ACC112 (cell line): ENCODE measurements at regions not wholly inside any gene's neighbourhood (a gene's known extent, or its start where the extent isn't known, plus 50 kb on each side); places are given as distances from the start of the nearest gene placed in this dataset.
"Not testable (repeated sequence)": the region's sequence is repeated elsewhere in the genome, so short reads cannot be mapped to it uniquely, and the experiment has no call there.

ENCODE experiments used
- H2AFZ ChIP-seq: fragments of 200-600 bp; sonication (generic); one replicate; pipeline ENCODE4 v1.6.0; 2017; ENCODE audit warnings: antibody characterized with exemption, low read length; ENCODE audit not compliant: unreplicated experiment
- H3K27ac ChIP-seq: fragments of 200-600 bp; sonication (generic); 2 replicates; pipeline ENCODE4 v1.5.1; 2014; ENCODE audit warnings: low read depth, mild to moderate bottlenecking, antibody characterized with exemption, low read length, moderate library complexity
- H3K27me3 ChIP-seq: fragments of 200-600 bp; sonication (generic); 2 replicates; pipeline ENCODE4 v1.6.1; 2014; ENCODE audit warnings: mild to moderate bottlenecking, antibody characterized with exemption, low read length, moderate library complexity, mixed read lengths; ENCODE audit not compliant: insufficient read depth
- H3K36me3 ChIP-seq: fragments of 200-600 bp; sonication (generic); 2 replicates; pipeline ENCODE4 v1.6.1; 2016; ENCODE audit warnings: mild to moderate bottlenecking, antibody characterized with exemption, low read length, moderate library complexity, mixed read lengths; ENCODE audit not compliant: insufficient read depth
- H3K4me1 ChIP-seq: fragments of 200-600 bp; sonication (generic); one replicate; pipeline ENCODE4 v1.6.1; 2016; ENCODE audit warnings: low read length, mixed read lengths; ENCODE audit not compliant: insufficient read depth, unreplicated experiment, control insufficient read depth
- H3K4me3 ChIP-seq: fragments of 200-600 bp; sonication (generic); 2 replicates; pipeline ENCODE4 v1.5.1; 2014; ENCODE audit warnings: mild to moderate bottlenecking, low read depth, low read length
- H3K79me2 ChIP-seq: fragments of 200-600 bp; sonication (generic); one replicate; pipeline ENCODE4 v1.6.0; 2016; ENCODE audit warnings: low read length; ENCODE audit not compliant: control insufficient read depth, unreplicated experiment, insufficient read depth

DNA sequence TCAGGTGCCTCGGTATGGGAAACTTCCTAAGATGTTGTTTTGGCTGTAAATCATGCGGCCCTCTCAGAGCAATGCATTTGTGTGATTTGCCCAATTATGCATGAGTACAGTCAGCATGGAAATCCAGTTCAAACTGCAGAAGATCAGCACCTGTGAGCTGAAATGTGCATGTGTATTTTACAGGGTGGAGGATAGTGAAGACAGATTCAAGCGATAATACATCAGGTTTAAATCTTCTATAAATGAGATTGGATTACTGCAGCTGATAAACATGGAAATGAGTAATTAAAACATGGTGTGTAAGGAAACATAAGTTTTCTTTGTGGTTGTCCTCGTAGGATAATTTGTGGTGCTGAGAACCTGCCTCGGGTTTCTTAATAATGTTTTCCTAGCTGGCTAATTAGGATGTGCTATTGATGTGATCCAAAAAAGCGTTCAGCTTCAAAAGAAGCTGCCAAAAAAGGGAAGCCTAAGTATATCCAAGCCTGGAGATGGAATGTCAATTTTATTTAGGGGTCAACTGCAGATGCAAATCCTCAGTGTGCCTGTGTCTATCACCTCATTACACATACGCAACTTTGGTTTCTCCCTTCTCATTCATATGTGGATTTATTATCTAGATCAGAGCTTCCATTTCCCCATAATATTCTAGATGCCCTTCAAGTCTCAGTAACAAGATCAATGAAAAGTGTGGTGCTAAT is 117.1 kb upstream of the CCDC28A start:
- Histone ChIP-seq H3K27ac (no peak overlapping the region), H3K4me3 (no peak overlapping the region), H2AFZ (no peak overlapping the region), H3K27me3 (no peaks in the 10 kb centered on the region), H3K36me3 (no peaks in the 10 kb centered on the region), H3K79me2 (peaks cover 9% of the 10 kb centered on the region), H3K4me1 (peaks cover 29% of the 10 kb centered on the region)

DNA sequence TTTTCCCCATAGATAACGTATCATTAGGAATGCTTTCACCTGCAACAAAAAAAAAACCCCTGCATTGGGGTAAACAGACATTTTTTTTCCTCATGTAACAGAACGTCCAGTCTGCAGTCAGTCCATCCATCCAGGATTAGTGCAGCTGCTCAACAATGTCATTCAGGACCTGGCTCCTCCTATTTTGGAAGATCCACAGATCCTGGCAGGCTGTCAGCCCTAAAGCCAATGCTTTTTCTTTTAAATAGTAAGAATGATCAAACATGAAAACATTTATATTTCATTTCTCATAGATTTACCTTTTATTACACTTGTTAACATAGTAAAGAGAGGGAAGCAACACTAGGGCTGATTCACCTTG is 116.5 kb upstream of the CCDC28A start:
- H3K27ac ChIP-seq = no peak overlapping the region
- peaks cover 9% of the 10 kb centered on the region for H3K79me2 ChIP-seq
- no peaks in the 10 kb centered on the region for H3K36me3 ChIP-seq
- H3K4me3 ChIP-seq = no peak overlapping the region
- no peaks in the 10 kb centered on the region for H3K27me3 ChIP-seq
- H3K4me1 ChIP-seq = peaks cover 29% of the 10 kb centered on the region
- no peak overlapping the region for H2AFZ ChIP-seq

DNA sequence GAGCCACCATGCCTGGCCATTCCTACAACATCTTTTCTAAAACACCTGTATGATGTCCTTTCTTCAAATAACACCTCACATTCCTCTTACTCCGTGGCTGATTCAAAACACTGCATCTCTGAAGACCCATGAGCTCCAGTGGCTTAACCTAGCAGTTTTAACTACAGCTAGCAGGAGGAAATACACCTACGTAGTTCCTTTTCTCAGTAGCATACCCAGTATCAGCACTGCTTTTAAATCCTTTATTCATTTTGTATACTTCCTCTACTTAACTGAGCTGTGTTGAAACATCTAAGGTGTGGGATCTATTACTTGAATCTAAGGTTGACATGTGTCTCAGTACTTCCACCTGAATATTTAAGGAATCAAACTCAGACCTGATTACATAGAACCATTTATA is 113.6 kb upstream of the CCDC28A start:
- peaks cover 17% of the 10 kb centered on the region for H3K4me1 ChIP-seq
- no peaks in the 10 kb centered on the region for H3K36me3 ChIP-seq
- no peak overlapping the region for H3K4me3 ChIP-seq
- no peaks in the 10 kb centered on the region for H3K27me3 ChIP-seq
- H2AFZ ChIP-seq = no peak overlapping the region
- H3K79me2 ChIP-seq = peaks cover 19% of the 10 kb centered on the region
- H3K27ac ChIP-seq = no peak overlapping the region

DNA sequence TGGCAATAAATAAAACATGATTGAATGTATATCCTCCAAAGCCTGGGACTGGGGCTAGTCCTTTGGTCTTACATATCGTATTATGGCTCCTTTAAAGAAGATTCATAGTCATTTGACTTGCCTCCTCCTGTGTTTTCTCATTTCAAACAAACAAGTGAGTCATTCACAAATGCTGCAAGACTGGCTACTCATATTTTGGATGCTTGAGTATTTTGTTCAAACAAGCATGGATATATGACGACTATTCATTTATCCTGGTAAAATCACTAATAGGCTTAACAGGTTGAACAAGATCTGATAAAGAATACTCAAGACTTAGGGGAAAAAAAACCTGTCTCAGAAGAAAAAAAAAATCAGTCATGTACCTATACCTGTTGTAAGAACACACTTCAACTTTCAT is 111.1 kb upstream of the CCDC28A start:
- Histone ChIP-seq H2AFZ (no peak overlapping the region), H3K27ac (no peak overlapping the region)

DNA sequence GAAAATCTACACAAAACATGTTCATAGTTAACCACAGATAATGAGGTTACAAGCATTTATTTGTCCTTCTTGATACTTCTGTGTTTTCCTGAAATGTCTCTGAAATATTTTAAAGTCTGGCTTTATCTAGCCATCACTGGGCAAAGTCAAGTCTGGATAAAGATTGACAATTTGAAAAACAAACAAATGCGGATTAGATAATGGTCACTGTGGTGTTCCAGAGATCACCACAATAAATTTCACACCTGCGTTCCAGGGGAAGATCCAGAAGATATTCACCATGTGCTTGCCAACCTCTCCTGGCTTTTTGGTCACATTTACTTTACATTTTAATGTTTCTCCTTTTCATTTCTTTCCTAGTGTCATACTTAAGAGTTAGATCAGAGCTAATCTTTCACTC is 109.7 kb upstream of the CCDC28A start:
- Histone ChIP-seq H3K27ac (no peak overlapping the region), H2AFZ (no peak overlapping the region), H3K36me3 (no peaks in the 10 kb centered on the region), H3K79me2 (peaks cover 15% of the 10 kb centered on the region), H3K4me3 (no peak overlapping the region), H3K4me1 (peaks cover 12% of the 10 kb centered on the region), H3K27me3 (no peaks in the 10 kb centered on the region)

More for the DNA sequence above, 111.1 kb upstream of the CCDC28A start:
- Histone ChIP-seq H3K27me3 (no peaks in the 10 kb centered on the region), H3K79me2 (peaks cover 16% of the 10 kb centered on the region), H3K4me3 (no peak overlapping the region), H3K36me3 (no peaks in the 10 kb centered on the region), H3K4me1 (peaks cover 12% of the 10 kb centered on the region)

DNA sequence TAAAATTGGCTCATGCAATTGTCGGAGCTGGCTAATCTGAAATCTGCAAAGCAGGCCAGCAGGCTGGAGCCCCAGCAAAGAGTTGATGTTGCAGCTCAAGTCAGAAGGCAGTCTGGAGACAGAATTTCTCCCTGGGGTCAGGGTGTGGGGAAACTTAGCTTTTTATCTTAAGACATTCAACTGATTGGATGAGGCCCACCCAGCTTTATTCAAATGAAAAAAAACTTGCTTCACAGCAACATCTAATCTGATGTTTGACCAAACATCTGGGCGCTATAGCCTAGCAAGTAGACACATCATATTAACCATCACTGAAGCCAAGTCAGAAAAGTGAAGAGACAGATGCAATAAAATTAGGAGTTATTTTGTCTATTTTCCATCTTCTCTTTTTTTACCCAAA is 108.8 kb upstream of the CCDC28A start:
- Histone ChIP-seq H3K4me3 (no peak overlapping the region), H3K27me3 (no peaks in the 10 kb centered on the region), H3K4me1 (peaks cover 12% of the 10 kb centered on the region), H3K36me3 (no peaks in the 10 kb centered on the region), H3K27ac (no peak overlapping the region), H3K79me2 (peaks cover 18% of the 10 kb centered on the region), H2AFZ (no peak overlapping the region)

DNA sequence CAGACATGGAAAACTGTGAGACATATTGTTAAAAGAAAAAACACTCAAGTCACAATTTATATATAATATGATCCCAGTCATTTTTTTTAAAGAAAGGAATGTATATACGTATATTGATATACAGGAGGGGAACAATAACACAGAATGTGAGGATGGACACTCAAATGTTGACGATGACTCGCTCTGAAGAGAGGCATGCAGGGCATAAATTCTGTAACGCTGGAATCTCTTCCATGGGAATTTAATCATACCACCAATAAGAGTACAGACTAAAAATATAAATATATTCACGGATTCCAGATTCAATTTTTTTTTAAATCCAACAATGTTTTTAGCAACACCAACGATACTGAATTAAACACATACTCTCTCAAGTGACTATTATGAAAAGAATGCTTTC is 106.9 kb upstream of the CCDC28A start:
- no peak overlapping the region for H3K4me3 ChIP-seq
- peaks cover 12% of the 10 kb centered on the region for H3K4me1 ChIP-seq
- H3K36me3 ChIP-seq = no peaks in the 10 kb centered on the region
- H2AFZ ChIP-seq = no peak overlapping the region
- no peaks in the 10 kb centered on the region for H3K27me3 ChIP-seq
- no peak overlapping the region for H3K27ac ChIP-seq
- H3K79me2 ChIP-seq = peaks cover 22% of the 10 kb centered on the region

DNA sequence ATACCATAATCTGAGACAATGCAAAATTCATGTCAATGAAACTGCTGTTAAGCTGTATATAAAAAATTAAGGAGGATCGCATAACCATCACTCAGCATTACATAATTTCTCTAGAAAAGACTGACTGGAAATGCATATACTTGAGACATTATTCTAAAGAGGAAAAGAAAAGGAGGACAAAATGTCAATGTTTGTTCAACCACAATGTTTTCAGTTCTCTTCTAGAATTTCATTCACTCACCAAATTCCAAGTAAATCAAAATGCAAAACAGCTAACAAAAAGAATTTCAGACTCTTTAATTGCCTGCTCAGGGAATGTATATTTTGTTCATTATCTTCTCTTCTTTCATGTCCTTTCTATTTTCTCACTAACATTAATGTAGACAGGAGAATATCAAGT is 106.2 kb upstream of the CCDC28A start:
- Histone ChIP-seq H3K27me3 (no peaks in the 10 kb centered on the region), H2AFZ (no peak overlapping the region), H3K36me3 (no peaks in the 10 kb centered on the region), H3K79me2 (peaks cover 24% of the 10 kb centered on the region), H3K27ac (no peak overlapping the region), H3K4me1 (peaks cover 9% of the 10 kb centered on the region), H3K4me3 (no peak overlapping the region)

DNA sequence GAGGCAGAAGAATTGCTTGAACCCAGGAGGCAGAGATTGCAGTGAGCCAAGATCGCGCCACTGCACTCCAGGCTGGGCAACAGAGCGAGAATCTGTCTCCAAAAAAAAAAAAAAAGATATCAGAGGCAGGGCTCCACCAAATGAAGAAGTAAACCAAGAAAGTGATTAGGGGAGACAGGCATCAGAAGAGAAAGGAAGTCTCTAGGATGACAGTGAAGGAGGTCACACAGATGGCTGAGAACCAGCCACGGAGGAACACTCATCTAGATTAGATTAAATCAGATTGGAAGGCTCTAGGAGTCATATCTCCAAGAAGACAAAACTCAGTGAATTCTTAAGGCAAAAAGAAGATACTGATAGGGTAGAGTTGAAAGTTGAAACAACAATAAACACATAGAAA is 102.2 kb upstream of the CCDC28A start:
- peaks cover 17% of the 10 kb centered on the region for H3K4me1 ChIP-seq
- peaks cover 27% of the 10 kb centered on the region for H3K79me2 ChIP-seq
- no peak overlapping the region for H3K4me3 ChIP-seq
- no peaks in the 10 kb centered on the region for H3K36me3 ChIP-seq
- no peak overlapping the region for H2AFZ ChIP-seq
- no peak overlapping the region for H3K27ac ChIP-seq
- H3K27me3 ChIP-seq = no peaks in the 10 kb centered on the region

DNA sequence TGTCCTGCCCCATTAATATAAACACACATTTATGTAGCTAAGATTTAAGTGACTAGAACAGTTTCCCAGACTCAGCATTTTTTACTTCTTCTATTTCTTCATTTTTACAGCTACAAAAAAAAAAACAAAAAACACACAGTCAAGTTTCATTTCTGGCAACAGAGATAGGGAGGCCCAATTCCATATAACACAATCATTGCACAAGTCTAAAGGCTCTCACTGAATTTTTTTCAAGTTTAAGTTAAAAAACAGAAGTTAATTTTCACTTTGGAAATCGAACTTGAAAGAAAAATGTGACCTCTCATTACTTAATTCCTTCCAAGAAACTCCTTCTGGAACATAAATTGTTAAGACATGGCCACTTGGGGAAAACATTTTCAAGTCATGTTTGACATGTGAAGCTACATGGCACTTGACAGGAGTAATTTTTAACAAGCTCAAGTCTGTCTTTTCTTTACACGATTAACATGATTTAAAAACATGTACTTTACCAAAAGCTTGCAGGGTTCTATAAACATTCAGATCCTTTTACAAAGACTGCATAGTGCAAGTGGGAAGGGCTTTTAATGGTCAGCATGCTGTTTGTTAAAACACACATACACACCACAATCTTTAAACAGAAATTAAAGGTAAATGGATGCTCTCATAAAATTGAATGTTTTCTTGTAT is 100.1 kb upstream of the CCDC28A start:
- H3K4me1 ChIP-seq = peaks cover 11% of the 10 kb centered on the region
- peaks cover 34% of the 10 kb centered on the region for H3K79me2 ChIP-seq
- H3K27me3 ChIP-seq = no peaks in the 10 kb centered on the region
- peak overlapping the region; percentile 30 for H3K27ac ChIP-seq
- H3K36me3 ChIP-seq = no peaks in the 10 kb centered on the region
- H2AFZ ChIP-seq = peak overlapping the region; percentile 67
- H3K4me3 ChIP-seq = peak overlapping the region; percentile 63

DNA sequence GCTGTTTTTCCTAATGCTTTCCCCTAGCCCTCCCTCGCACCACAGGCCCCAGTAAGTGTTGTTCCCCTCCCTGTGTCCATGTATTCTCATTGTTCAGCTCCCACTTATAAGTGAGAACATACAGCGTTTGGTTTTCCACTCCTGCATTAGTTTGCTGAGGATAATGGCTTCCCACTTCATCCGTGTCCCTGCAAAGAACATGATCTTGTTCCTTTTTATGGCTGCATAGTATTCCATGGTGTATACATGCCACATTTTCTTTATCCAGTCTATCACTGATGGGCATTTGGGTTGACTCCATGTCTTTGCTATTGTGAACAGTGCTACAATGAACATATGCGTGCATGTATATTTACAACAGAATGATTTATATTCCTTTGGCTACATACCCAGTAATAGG is 99.1 kb upstream of the CCDC28A start:
- not testable (repeated sequence) for H3K27me3 ChIP-seq, H3K36me3 ChIP-seq, H3K4me3 ChIP-seq, H3K27ac ChIP-seq, H2AFZ ChIP-seq
- H3K4me1 ChIP-seq = peaks cover 11% of the 10 kb centered on the region
- H3K79me2 ChIP-seq = peaks cover 40% of the 10 kb centered on the region
